ENCODE measurements at regions not wholly inside any gene's neighbourhood (a gene's known extent, or its start where the extent isn't known, plus 50 kb on each side); places are given as distances from the start of the nearest gene placed in this dataset.

- TF ChIP-seq CTCF (conservative IDR thresholded peaks at IDR 0.05 in 1 of 2, IDR thresholded peaks at IDR 0.05 in 1 of 2; ENCODE audit: extremely low read depth in 1 of 2, insufficient read depth in 1 of 2, low read depth in 1 of 2, low read length in 2 of 2) (no peak), EZH2 (IDR thresholded peaks at IDR 0.05; ENCODE audit: borderline replicate concordance, low read length) (no peak)
Observed at GRCh38 chr11:34787895-34788294, 128.3 kb downstream of the APIP start.
